Heart left ventricle (tissue), 16 donors: ENCODE measurements at regions not wholly inside any gene's neighbourhood (a gene's known extent, or its start where the extent isn't known, plus 50 kb on each side); places are given as distances from the start of the nearest gene placed in this dataset.
"Not testable (repeated sequence)": the region's sequence is repeated elsewhere in the genome, so short reads cannot be mapped to it uniquely, and the experiment has no call there.

ENCODE experiments used
- ATAC-seq, 4 donors: fragments of 200-7000 bp; cut with Tn5 transposase; one replicate each; pipeline ENCODE4 v1.9.1; 2020 to 2022; ENCODE audit warnings: moderate library complexity in 4 of 4, mild to moderate bottlenecking in 3 of 4, moderate number of reproducible peaks in 1 of 4
- DNase-seq, 5 donors: peaks; one replicate each; pipeline ENCODE4 v3.0.0-alpha.2; 2020
- H3K27ac ChIP-seq, 12 donors: fragments of 200-600 bp; sonication (generic) in 4 of 12; one replicate each; pipeline versions ENCODE4 v1.5.0 to v1.8.0; 2016 to 2022; ENCODE audit warnings: mild to moderate bottlenecking in 2 of 12
- H3K27me3 ChIP-seq, 9 donors: fragments of 200-600 bp; sonication (generic) in 2 of 9; one replicate each; pipeline versions ENCODE4 v1.5.1 to v1.8.0; 2016 to 2022; ENCODE audit warnings: mild to moderate bottlenecking in 3 of 9
- H3K36me3 ChIP-seq, 9 donors: fragments of 200-600 bp; sonication (generic) in 2 of 9; one replicate each; pipeline versions ENCODE4 v1.5.0 to v1.8.0; 2018 to 2022; ENCODE audit warnings: mild to moderate bottlenecking in 2 of 9
- H3K4me1 ChIP-seq, 12 donors: fragments of 200-600 bp; sonication (generic) in 4 of 12; one replicate each; pipeline versions ENCODE4 v1.5.0 to v1.8.0; 2016 to 2022; ENCODE audit warnings: mild to moderate bottlenecking in 3 of 12
- H3K4me3 ChIP-seq, 12 donors: fragments of 200-600 bp; sonication (generic) in 4 of 12; one replicate each; pipeline versions ENCODE4 v1.5.0 to v1.8.0; 2017 to 2022; ENCODE audit warnings: mild to moderate bottlenecking in 9 of 12, moderate library complexity in 4 of 12
- H3K9me3 ChIP-seq, 12 donors: fragments of 200-600 bp; sonication (generic) in 4 of 12; one replicate each; pipeline versions ENCODE4 v1.5.0 to v1.8.0; 2016 to 2022; ENCODE audit warnings: mild to moderate bottlenecking in 1 of 12
- POLR2A ChIP-seq, 2 donors: fragments of 450-650 bp; IDR thresholded peaks; one replicate each; pipeline ENCODE4 v1.6.1; 2017; ENCODE audit warnings: antibody characterized with exemption in 2 of 2, mild to moderate bottlenecking in 2 of 2, moderate library complexity in 2 of 2
- WGBS, 4 donors: extraction: QIAGEN DNeasy Blood & Tissue Kit in 2 of 4; methylation state at CpG; one replicate each; pipeline versions ENCODE4 v1.1.5 to v1.1.7; 2013 to 2018; 5-methylcytosine and 5-hydroxymethylcytosine counted together
- intact Hi-C, 10 donors: fragments of 100-400 bp; cut with DNase I; formaldehyde crosslinking; loops; one replicate each; pipeline versions ENCODE4 v1.11.1 to v1.14.2; 2022
- TF ChIP-seq, protein P1 (sequence below), 12 donors: fragments of 200-600 bp; sonication (generic) in 4 of 12; IDR thresholded peaks; one replicate each; pipeline versions ENCODE4 v1.5.0 to v1.8.0; 2018 to 2022; ENCODE audit warnings: antibody characterized with exemption in 12 of 12, mild to moderate bottlenecking in 5 of 12
- donor health status: ischemic (EF 13 %, LVEDD 7.1; RV severe dilation, severe dysfunction).
- donor health status: healthy with polysubstance abuse.
- donor health status: DM: no; HTN: yes; CAD: no.
- donor health status: DM: no; HTN: no; CAD: no.
- donor health status: ischemic (EF 25% LVEDD 6.9; RV normal size, moderate dysfunction).
- donor health status: ischemic (EF 25% LVEDD 5.7; RV mildly dilated, moderate dysfunction).
- donor health status: healthy.
- donor health status: DM: yes; HTN: yes; CAD: no.
- donor health status: ischemic (EF 35%, LVEDD 5.7; RV mildly dilated, moderate dysfunction).
- donor health status: nonischemic (EF 11% LVEDD 7.7; RV severe dilation, severe dysfunction).
- donor health status: DM: yes; HTN: yes; CAD: no.
- donor health status: PGD.
- donor health status: ischemic (EF 29% LVEDD 5.4; RV normal size, mild dysfunction).
- donor health status: nonischemic (EF 23%, LVEDD 6.1; RV moderate dilation, normal function).

DNA sequence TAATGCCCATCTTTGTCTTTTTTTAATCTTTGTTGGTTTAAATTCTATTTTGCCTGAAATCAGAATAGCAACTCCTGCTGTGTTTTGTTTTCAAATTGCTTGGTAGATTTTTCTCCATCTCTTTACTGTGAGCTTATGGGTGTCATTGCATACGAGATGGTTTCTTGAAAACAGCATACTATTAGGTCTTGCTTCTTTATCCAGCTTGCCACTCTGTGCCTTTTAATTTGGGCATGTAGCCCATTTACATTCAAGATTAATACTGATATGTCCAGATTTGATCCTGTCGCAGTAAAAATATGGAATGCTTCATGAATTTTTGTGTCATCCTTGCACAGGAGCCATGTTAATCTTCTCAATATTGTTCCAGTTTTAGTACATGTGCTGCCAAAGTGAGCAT is 316.6 kb downstream of the CGGBP1 start:
- TF ChIP-seq, protein P1, sequence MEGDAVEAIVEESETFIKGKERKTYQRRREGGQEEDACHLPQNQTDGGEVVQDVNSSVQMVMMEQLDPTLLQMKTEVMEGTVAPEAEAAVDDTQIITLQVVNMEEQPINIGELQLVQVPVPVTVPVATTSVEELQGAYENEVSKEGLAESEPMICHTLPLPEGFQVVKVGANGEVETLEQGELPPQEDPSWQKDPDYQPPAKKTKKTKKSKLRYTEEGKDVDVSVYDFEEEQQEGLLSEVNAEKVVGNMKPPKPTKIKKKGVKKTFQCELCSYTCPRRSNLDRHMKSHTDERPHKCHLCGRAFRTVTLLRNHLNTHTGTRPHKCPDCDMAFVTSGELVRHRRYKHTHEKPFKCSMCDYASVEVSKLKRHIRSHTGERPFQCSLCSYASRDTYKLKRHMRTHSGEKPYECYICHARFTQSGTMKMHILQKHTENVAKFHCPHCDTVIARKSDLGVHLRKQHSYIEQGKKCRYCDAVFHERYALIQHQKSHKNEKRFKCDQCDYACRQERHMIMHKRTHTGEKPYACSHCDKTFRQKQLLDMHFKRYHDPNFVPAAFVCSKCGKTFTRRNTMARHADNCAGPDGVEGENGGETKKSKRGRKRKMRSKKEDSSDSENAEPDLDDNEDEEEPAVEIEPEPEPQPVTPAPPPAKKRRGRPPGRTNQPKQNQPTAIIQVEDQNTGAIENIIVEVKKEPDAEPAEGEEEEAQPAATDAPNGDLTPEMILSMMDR (IDR thresholded peaks at IDR 0.05), result no peak
- intact Hi-C loops, result no loop called here
- 73 to 79% (median 78%) methylated on average over 2 of the region's 2 CpGs for WGBS, 4 donors
- H3K9me3 ChIP-seq, result peaks cover 0 to 31% (median 9%) of the 10 kb centered on the region in 12 donors
- no peaks in the 10 kb centered on the region for H3K27me3 ChIP-seq
- no peaks in the 10 kb centered on the region for H3K36me3 ChIP-seq
- ATAC-seq, result no peak
- H3K27ac ChIP-seq, result no peak overlapping the region
- DNase-seq, result no peak
- H3K4me1 ChIP-seq, result no peaks in the 10 kb centered on the region
- H3K4me3 ChIP-seq, result no peak overlapping the region

DNA sequence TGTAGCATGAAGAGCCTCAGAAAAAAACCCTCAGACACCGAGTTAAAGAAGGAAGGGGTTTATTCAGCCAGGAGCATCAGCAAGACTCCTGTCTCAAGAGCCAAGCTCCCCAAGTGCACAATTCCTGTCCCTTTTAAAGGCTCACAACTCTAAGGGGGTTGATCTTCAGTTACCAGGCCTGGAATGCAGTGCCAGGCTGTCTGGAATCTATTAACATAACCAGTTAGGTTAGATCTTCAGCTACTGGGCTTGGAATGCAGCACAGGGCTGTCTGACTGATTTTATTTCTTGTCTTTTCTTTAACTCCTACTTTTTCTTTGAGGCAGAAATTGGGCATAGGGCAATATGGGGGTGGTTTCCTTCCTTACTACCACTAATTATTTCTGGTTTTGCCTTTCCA is 317.9 kb downstream of the CGGBP1 start:
- peaks cover 0 to 31% (median 9%) of the 10 kb centered on the region in 12 donors for H3K9me3 ChIP-seq
- DNase-seq, H3K36me3 ChIP-seq, H3K4me1 ChIP-seq, ATAC-seq, intact Hi-C loops, H3K4me3 ChIP-seq, H3K27ac ChIP-seq, H3K27me3 ChIP-seq: not testable (repeated sequence)
- WGBS, 4 donors, result 74 to 88% (median 80%) methylated on average over 1 of the region's 1 CpG

DNA sequence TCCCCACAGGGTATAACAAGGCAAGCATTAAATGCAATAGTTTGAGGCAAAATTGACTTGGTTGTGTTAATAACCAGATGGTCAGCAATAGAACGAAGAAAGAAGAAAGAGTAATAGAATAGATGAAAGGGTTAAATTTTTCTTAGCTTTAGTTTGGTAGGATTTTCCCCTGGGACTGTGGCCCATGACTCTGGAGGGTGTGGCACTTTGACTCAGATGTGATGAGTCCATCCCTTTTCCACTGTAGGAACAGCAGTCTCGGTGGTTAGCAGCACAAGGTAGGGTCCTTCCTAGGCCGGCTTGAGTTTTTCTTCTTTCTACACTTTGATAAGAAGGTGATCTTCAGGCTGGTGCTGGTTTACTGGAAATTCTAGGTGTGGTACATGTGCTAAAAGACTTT is 321.0 kb downstream of the CGGBP1 start:
- H3K4me1 ChIP-seq, H3K4me3 ChIP-seq, H3K27ac ChIP-seq, H3K36me3 ChIP-seq, ATAC-seq, intact Hi-C loops, H3K27me3 ChIP-seq, DNase-seq: not testable (repeated sequence)
- 54 to 70% (median 59%) methylated on average over 3 of the region's 3 CpGs for WGBS, 4 donors
- peaks cover 0 to 23% (median 9%) of the 10 kb centered on the region in 12 donors for H3K9me3 ChIP-seq

DNA sequence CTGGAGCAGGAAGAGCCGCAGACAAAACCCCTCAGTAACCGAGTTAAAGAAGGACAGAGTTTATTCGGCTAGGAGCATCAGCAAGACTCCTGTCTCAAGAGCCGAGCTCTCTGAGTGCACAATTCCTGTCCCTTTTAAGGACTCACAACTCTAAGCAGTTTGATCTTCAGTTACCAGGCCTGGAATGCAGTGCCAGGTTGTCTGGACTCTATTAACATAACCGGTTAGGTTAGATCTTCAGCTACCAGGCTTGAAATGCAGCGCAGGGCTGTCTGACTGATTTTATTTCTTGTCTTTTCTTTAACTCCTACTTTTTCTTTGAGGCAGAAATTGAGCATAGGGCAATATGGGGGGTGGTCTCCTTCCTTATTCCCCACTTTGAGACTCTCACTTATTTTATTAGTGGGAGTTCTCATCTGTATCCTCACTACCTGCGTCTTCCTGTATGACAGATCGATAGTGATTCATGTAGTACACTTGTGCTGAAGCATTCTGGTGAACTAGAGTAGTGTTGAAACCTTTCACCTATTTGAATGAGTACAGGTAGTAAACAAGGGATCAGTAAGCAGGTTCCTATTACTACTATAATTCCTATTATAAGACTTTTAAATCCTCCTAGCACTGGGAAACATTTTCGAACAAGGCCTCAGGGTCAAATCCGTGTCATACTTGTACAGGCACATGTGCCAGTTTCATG is 325.0 kb downstream of the CGGBP1 start:
- Histone ChIP-seq H3K27ac (no peak overlapping the region), H3K9me3 (no peaks in the 10 kb centered on the region), H3K4me3 (no peak overlapping the region), H3K27me3 (no peaks in the 10 kb centered on the region), H3K36me3 (no peaks in the 10 kb centered on the region), H3K4me1 (no peaks in the 10 kb centered on the region)
- no peak for DNase-seq
- intact Hi-C loops, result no loop called here
- ATAC-seq, result no peak
- TF ChIP-seq, protein P1 (IDR thresholded peaks at IDR 0.05), result no peak
- TF ChIP-seq POLR2A (IDR thresholded peaks at IDR 0.05), result no peak
- WGBS, 4 donors, result 81 to 90% (median 88%) methylated on average over 10 of the region's 10 CpGs

DNA sequence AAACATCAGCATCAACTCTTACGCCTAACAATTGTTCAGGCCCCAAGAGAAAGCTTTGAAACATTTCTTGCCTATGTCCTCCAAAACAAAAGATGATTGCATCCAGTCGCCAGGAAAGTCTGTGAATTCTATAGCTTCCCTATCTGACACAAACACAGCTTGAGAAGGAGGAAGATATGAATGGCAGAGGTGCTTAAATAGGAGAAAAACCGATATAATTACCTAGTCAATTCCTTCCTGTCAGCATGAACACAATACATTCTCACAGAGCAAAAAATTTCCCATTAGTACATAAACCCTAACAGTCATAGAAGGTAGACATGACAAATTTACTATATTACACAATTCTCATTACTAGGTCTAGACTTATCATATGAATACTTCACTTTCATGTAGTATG is 326.5 kb downstream of the CGGBP1 start:
- no peak overlapping the region for H3K27ac ChIP-seq
- no peaks in the 10 kb centered on the region for H3K9me3 ChIP-seq
- TF ChIP-seq POLR2A (IDR thresholded peaks at IDR 0.05), result no peak
- TF ChIP-seq, protein P1 (IDR thresholded peaks at IDR 0.05), result no peak
- no peaks in the 10 kb centered on the region for H3K4me1 ChIP-seq
- intact Hi-C loops, result no loop called here
- no peak overlapping the region for H3K4me3 ChIP-seq
- H3K27me3 ChIP-seq, result no peaks in the 10 kb centered on the region
- H3K36me3 ChIP-seq, result no peaks in the 10 kb centered on the region
- ATAC-seq (no peak), DNase-seq (no peak)
- WGBS, 4 donors, result 47 to 59% (median 51%) methylated on average over 3 of the region's 3 CpGs
